ENCODE measurements at regions not wholly inside any gene's neighbourhood (a gene's known extent, or its start where the extent isn't known, plus 50 kb on each side); places are given as distances from the start of the nearest gene placed in this dataset.

- H3K9me3 ChIP-seq (ENCODE audit: control insufficient read depth, insufficient read depth, low read length), result peaks cover 9% of the 10 kb centered on the region
- TF ChIP-seq RFX5 (IDR thresholded peaks at IDR 0.05; ENCODE audit: low read depth, low read length) (no peak), CTCF (conservative IDR thresholded peaks at IDR 0.05; ENCODE audit: low read depth, low read length) (no peak), MAFK (IDR thresholded peaks at IDR 0.05; ENCODE audit: low read depth, low read length) (peak; percentile 77)
- H3K4me2 ChIP-seq (ENCODE audit: low read depth, low read length), result no peak overlapping the region
- no TSS peak for BruUV-seq (replicated peaks)
- no peak for ATAC-seq (ENCODE audit: low read depth)
- no peak for DNase-seq
- no peak overlapping the region for H2BK5ac ChIP-seq (ENCODE audit: low read depth, low read length, poor library complexity, severe bottlenecking)
- no peak overlapping the region for H4K5ac ChIP-seq (ENCODE audit: low read depth, low read length)
- H3K14ac ChIP-seq (replicated peaks; ENCODE audit: low read depth, low read length), result no peak overlapping the region
- no peak overlapping the region for H3K56ac ChIP-seq (ENCODE audit: extremely low read depth, insufficient read depth, low read length)
- H2BK120ac ChIP-seq (ENCODE audit: low read depth, low read length), result no peak overlapping the region
- no peak overlapping the region for H3K27ac ChIP-seq (ENCODE audit: insufficient read depth, low read length)
- no peak overlapping the region for H3K4me3 ChIP-seq (ENCODE audit: insufficient read depth, low read depth, low read length)
- H3K18ac ChIP-seq (ENCODE audit: low read depth, low read length), result no peak overlapping the region
- H4K91ac ChIP-seq (ENCODE audit: insufficient read depth, low read depth, low read length), result no peak overlapping the region
- no peaks in the 10 kb centered on the region for H3K4me1 ChIP-seq (ENCODE audit: control insufficient read depth, insufficient read depth, low read length)
- no peak overlapping the region for H2AK9ac ChIP-seq (replicated peaks; ENCODE audit: low read depth, low read length, poor library complexity)
- no peak overlapping the region for H2BK20ac ChIP-seq (ENCODE audit: low read depth, low read length)
- H4K20me1 ChIP-seq (ENCODE audit: insufficient read depth, low read length), result no peaks in the 10 kb centered on the region
- H4K8ac ChIP-seq (ENCODE audit: low read depth in 2 of 2, low read length in 2 of 2), result no peak overlapping the region
- no peaks in the 10 kb centered on the region for H3K36me3 ChIP-seq (ENCODE audit: control insufficient read depth, insufficient read depth, low read length)
- H3K79me1 ChIP-seq (ENCODE audit: low read depth in 1 of 2, low read length in 2 of 2), result no peaks in the 10 kb centered on the region
- in situ Hi-C loops (cut with MboI; ENCODE audit: low sequenced_read_pairs), result no loop called here
- H3K23ac ChIP-seq (ENCODE audit: low read depth, low read length), result no peak overlapping the region
- ChIA-PET POLR2A (ENCODE audit: unreplicated experiment) (no interaction called here), CTCF (no interaction called here)
- H3K27me3 ChIP-seq (ENCODE audit: control insufficient read depth, insufficient read depth, low read length), result no peaks in the 10 kb centered on the region
- dilution Hi-C loops (cut with HindIII; ENCODE audit: low sequenced_read_pairs, unreplicated experiment), result no loop called here
- no peak overlapping the region for H2BK15ac ChIP-seq (ENCODE audit: low read depth, low read length)
- H3K4ac ChIP-seq (ENCODE audit: low read depth, low read length), result no peak overlapping the region
- H3K9ac ChIP-seq (ENCODE audit: low read depth, low read length), result no peak overlapping the region
- no peak overlapping the region for H2AFZ ChIP-seq (replicated peaks; ENCODE audit: low read length, poor library complexity)
- no peaks in the 10 kb centered on the region for H3K9me1 ChIP-seq (ENCODE audit: insufficient read depth, low read length)
- H2AK5ac ChIP-seq (ENCODE audit: low read depth, low read length), result no peak overlapping the region
- WGBS, 2 experiments (ENCODE audit: extremely low coverage in 2 of 2, insufficient read length in 1 of 2), result 40% methylated on average over 1 of the region's 6 CpGs; no CpG with 5 or more reads in 1 of the 2 experiments
- intact Hi-C loops (cut with micrococcal nuclease), result no loop called here
Observed at GRCh38 chr7:68442931-68443631, 1155.2 kb upstream of the AUTS2 start.

Measured in IMR-90 (cell line).